ENCODE measurements at regions not wholly inside any gene's neighbourhood (a gene's known extent, or its start where the extent isn't known, plus 50 kb on each side); places are given as distances from the start of the nearest gene placed in this dataset.

DNA sequence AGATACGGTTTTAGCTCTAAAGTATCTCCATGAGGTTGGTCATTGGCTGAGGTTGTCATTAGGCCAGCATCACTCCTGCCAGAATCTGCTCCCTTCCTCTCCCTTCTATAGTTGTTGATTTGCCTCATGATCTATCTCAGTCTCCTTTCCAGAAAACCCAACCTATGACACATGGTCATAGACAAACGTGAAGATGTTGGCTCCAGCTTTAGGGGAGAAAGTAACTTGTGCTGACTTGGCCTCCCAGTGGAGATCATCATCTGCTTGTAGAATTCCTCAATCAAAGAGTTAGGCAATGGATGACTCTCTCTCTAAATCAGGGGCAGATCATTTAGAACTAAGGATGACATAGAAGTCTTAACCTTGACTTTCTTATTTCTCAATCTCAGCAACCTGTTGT is 894.4 kb downstream of the TTLL7 start:
- TF ChIP-seq, protein P1, sequence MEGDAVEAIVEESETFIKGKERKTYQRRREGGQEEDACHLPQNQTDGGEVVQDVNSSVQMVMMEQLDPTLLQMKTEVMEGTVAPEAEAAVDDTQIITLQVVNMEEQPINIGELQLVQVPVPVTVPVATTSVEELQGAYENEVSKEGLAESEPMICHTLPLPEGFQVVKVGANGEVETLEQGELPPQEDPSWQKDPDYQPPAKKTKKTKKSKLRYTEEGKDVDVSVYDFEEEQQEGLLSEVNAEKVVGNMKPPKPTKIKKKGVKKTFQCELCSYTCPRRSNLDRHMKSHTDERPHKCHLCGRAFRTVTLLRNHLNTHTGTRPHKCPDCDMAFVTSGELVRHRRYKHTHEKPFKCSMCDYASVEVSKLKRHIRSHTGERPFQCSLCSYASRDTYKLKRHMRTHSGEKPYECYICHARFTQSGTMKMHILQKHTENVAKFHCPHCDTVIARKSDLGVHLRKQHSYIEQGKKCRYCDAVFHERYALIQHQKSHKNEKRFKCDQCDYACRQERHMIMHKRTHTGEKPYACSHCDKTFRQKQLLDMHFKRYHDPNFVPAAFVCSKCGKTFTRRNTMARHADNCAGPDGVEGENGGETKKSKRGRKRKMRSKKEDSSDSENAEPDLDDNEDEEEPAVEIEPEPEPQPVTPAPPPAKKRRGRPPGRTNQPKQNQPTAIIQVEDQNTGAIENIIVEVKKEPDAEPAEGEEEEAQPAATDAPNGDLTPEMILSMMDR (IDR thresholded peaks at IDR 0.05), result no peak
- TF ChIP-seq POLR2A (IDR thresholded peaks at IDR 0.05), result no peak
